ENCODE measurements at regions not wholly inside any gene's neighbourhood (a gene's known extent, or its start where the extent isn't known, plus 50 kb on each side); places are given as distances from the start of the nearest gene placed in this dataset.

- TF ChIP-seq CTCF (IDR thresholded peaks at IDR 0.05; ENCODE audit: control insufficient read depth, extremely low read depth, insufficient read depth) = no peak
- no peak overlapping the region for H3K4me3 ChIP-seq (ENCODE audit: low read depth, low read length)
- no peak for DNase-seq (ENCODE audit: low read depth)
These were observed 531.3 kb downstream of the NPHP4 start for GRCh38 chr1:5460974-5461373.

- no peak for TF ChIP-seq CTCF (IDR thresholded peaks at IDR 0.05; ENCODE audit: control insufficient read depth, extremely low read depth, insufficient read depth)
- no peak for DNase-seq (ENCODE audit: low read depth)
- no peak overlapping the region for H3K4me3 ChIP-seq (ENCODE audit: low read depth, low read length)
These were observed 532.2 kb downstream of the NPHP4 start for GRCh38 chr1:5459839-5460610.

- TF ChIP-seq CTCF (IDR thresholded peaks at IDR 0.05; ENCODE audit: control insufficient read depth, extremely low read depth, insufficient read depth) = no peak
- H3K4me3 ChIP-seq (ENCODE audit: low read depth, low read length) = no peak overlapping the region
- DNase-seq (ENCODE audit: low read depth) = no peak
These were observed 534.0 kb downstream of the NPHP4 start for GRCh38 chr1:5458248-5458647.

- no peak for TF ChIP-seq CTCF (IDR thresholded peaks at IDR 0.05; ENCODE audit: control insufficient read depth, extremely low read depth, insufficient read depth)
- DNase-seq (ENCODE audit: low read depth) = no peak
These were observed 536.0 kb downstream of the NPHP4 start for GRCh38 chr1:5456090-5456811.

GRCh38 chr1:5455651-5456050 lies 536.6 kb downstream of the NPHP4 start:
- no peak for TF ChIP-seq CTCF (IDR thresholded peaks at IDR 0.05; ENCODE audit: control insufficient read depth, extremely low read depth, insufficient read depth)
- H3K4me3 ChIP-seq (ENCODE audit: low read depth, low read length) = no peak overlapping the region
- DNase-seq (ENCODE audit: low read depth) = no peak

More at GRCh38 chr1:5456090-5456811, 536.0 kb downstream of the NPHP4 start:
- no peak overlapping the region for H3K4me3 ChIP-seq (ENCODE audit: low read depth, low read length)

GRCh38 chr1:5455056-5455455 lies 537.2 kb downstream of the NPHP4 start:
- no peak for TF ChIP-seq CTCF (IDR thresholded peaks at IDR 0.05; ENCODE audit: control insufficient read depth, extremely low read depth, insufficient read depth)
- DNase-seq (ENCODE audit: low read depth) = no peak
- no peak overlapping the region for H3K4me3 ChIP-seq (ENCODE audit: low read depth, low read length)
